Astrocyte (in vitro differentiated cells and primary cell): ENCODE measurements at regions not wholly inside any gene's neighbourhood (a gene's known extent, or its start where the extent isn't known, plus 50 kb on each side); places are given as distances from the start of the nearest gene placed in this dataset.

Experiments used
- DNase-seq: peaks from one replicate; pipeline ENCODE4 v3.0.0-alpha.2; 2010; ENCODE audit warnings: low read depth
- FAIRE-seq: peaks from 2 replicates; lab custom pipeline; 2011; peaks lifted over from hg19 to GRCh38; lab: Jason Lieb, UNC
- H2AFZ ChIP-seq: 2 replicates; pipeline ENCODE4 v1.6.0; 2012; ENCODE audit warnings: low read depth, low read length, inconsistent platforms
- H3K27ac ChIP-seq: 2 replicates; pipeline ENCODE4 v1.5.1; 2011; ENCODE audit warnings: low read depth, low read length, inconsistent platforms
- H3K27me3 ChIP-seq: 2 replicates; pipeline ENCODE4 v1.6.0; 2011; ENCODE audit warnings: low read length, inconsistent platforms; ENCODE audit not compliant: insufficient read depth
- H3K36me3 ChIP-seq: 2 replicates; pipeline ENCODE4 v1.5.1; 2011; ENCODE audit warnings: low read length, inconsistent platforms; ENCODE audit not compliant: insufficient read depth
- H3K4me1 ChIP-seq: 2 replicates; pipeline ENCODE4 v1.5.1; 2011; ENCODE audit warnings: low read length, inconsistent platforms; ENCODE audit not compliant: insufficient read depth
- H3K4me2 ChIP-seq: 2 replicates; pipeline ENCODE4 v1.6.0; 2012; ENCODE audit warnings: low read length, inconsistent platforms
- H3K4me3 ChIP-seq: 2 replicates; pipeline ENCODE4 v1.5.1; 2011; ENCODE audit warnings: low read depth, mild to moderate bottlenecking, low read length, inconsistent platforms; ENCODE audit not compliant: insufficient read depth
- H3K79me2 ChIP-seq: 2 replicates; pipeline ENCODE4 v1.6.0; 2012; ENCODE audit warnings: mild to moderate bottlenecking, low read length, inconsistent platforms; ENCODE audit not compliant: insufficient read depth
- H3K9ac ChIP-seq: 2 replicates; pipeline ENCODE4 v1.6.0; 2012; ENCODE audit warnings: mild to moderate bottlenecking, low read length, inconsistent platforms
- H3K9me3 ChIP-seq: 2 replicates; pipeline ENCODE4 v1.5.1; 2012; ENCODE audit warnings: low read depth, mild to moderate bottlenecking, low read length, inconsistent platforms; ENCODE audit not compliant: insufficient read depth
- H4K20me1 ChIP-seq: 2 replicates; pipeline ENCODE4 v1.6.0; 2012; ENCODE audit warnings: low read length, inconsistent platforms; ENCODE audit not compliant: insufficient read depth
- H3K27ac Mint-ChIP-seq: one replicate; pipeline ENCODE4 v1.8.0; 2021; ENCODE audit warnings: mild to moderate bottlenecking, mixed read lengths; ENCODE audit not compliant: unreplicated experiment
- H3K27me3 Mint-ChIP-seq: one replicate; pipeline ENCODE4 v1.8.0; 2021; ENCODE audit warnings: low read depth, mixed read lengths; ENCODE audit not compliant: unreplicated experiment
- H3K36me3 Mint-ChIP-seq: one replicate; pipeline ENCODE4 v1.8.0; 2021; ENCODE audit warnings: low read depth, mixed read lengths; ENCODE audit not compliant: unreplicated experiment
- H3K4me1 Mint-ChIP-seq: one replicate; pipeline ENCODE4 v1.8.0; 2021; ENCODE audit warnings: low read depth, mixed read lengths; ENCODE audit not compliant: unreplicated experiment
- H3K4me3 Mint-ChIP-seq: one replicate; pipeline ENCODE4 v1.8.0; 2021; ENCODE audit warnings: mild to moderate bottlenecking, moderate library complexity, mixed read lengths; ENCODE audit not compliant: unreplicated experiment
- H3K9me3 Mint-ChIP-seq: one replicate; pipeline ENCODE4 v1.8.0; 2021; ENCODE audit warnings: mild to moderate bottlenecking, mixed read lengths; ENCODE audit not compliant: unreplicated experiment
- EZH2 ChIP-seq: IDR thresholded peaks from 2 replicates; pipeline ENCODE4 v1.6.1; 2012; ENCODE audit warnings: mild to moderate bottlenecking, low read length, inconsistent platforms; ENCODE audit not compliant: insufficient read depth
- TF ChIP-seq, protein P1 (sequence below): IDR thresholded peaks from 2 replicates; pipeline ENCODE4 v1.5.1; 2011; ENCODE audit warnings: low read depth, mild to moderate bottlenecking, inconsistent platforms, low read length, moderate library complexity; ENCODE audit not compliant: insufficient read depth

DNA sequence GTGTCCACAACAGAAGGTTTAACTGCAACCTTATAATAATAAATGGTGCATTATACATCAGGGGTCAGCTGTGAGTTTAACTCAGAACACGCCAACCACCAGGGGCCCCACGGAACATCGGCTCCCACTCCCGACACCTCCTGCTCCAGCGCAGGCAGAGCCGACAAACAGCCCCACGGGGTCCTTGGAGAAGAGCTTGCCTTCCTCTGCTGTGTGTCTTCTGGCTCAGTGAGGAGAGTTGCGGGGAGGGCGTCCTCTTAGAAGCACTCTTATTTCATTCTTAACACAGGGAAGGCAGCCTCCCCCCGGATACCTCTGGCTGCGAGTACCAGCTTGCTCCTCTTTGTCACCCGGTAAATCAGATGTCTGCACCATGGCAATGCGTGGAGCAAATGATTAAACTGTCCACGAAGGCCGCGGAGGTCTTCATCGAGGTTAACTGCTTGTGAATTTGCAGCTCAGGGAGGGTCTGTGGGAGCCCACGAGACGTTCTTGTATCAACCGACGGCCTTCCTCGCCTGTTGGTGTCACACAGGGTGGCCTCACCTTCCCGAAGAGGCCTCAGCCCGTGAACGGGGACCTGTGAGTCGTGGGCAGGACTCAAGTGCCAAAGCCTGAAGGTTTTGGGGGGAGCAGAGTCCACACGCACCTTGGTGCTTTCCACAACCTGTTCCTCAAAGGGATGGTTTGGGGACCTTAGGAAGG is 464.0 kb downstream of the BRD1 start:
- FAIRE-seq: no peak

DNA sequence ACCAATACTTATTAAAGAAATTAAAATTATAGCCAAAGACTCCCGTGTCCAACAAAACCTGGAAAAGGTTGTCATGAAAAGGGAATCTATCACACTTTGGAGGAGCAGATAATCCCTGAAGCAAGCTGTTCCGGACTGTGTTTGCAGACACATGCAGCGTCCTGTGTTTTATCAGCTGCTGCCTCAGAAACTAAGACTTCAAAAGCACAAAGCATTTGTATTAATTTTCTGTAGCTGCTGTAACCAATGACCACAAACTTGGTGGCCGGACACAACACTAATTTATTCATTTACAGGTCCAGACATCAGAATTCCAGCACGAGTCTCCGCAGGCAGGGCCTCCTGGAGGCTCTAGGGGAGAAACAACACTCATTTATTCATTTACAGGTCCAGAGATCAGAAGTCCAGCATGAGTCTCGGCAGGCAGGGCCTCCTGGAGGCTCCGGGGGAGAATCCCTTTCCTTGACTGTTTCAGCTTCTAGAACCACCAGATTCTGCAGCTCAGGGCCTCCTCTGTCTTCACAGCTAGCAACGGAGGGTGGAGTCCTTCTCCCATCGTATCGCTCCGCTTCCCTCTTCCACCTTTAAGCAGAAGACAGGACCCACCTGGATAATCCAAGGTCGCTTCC is 465.3 kb downstream of the BRD1 start:
- Mint-ChIP-seq H3K36me3 (no peaks in the 10 kb centered on the region), H3K4me3 (no peak overlapping the region), H3K27me3 (peaks cover 13% of the 10 kb centered on the region), H3K4me1 (peaks cover 4% of the 10 kb centered on the region), H3K27ac (no peak overlapping the region), H3K9me3 (peaks cover 1% of the 10 kb centered on the region)
- H3K4me1 ChIP-seq: no peaks in the 10 kb centered on the region
- no peak overlapping the region for H3K9ac ChIP-seq
- FAIRE-seq: no peak
- no peaks in the 10 kb centered on the region for H3K36me3 ChIP-seq
- no peak for TF ChIP-seq EZH2
- TF ChIP-seq, protein P1, sequence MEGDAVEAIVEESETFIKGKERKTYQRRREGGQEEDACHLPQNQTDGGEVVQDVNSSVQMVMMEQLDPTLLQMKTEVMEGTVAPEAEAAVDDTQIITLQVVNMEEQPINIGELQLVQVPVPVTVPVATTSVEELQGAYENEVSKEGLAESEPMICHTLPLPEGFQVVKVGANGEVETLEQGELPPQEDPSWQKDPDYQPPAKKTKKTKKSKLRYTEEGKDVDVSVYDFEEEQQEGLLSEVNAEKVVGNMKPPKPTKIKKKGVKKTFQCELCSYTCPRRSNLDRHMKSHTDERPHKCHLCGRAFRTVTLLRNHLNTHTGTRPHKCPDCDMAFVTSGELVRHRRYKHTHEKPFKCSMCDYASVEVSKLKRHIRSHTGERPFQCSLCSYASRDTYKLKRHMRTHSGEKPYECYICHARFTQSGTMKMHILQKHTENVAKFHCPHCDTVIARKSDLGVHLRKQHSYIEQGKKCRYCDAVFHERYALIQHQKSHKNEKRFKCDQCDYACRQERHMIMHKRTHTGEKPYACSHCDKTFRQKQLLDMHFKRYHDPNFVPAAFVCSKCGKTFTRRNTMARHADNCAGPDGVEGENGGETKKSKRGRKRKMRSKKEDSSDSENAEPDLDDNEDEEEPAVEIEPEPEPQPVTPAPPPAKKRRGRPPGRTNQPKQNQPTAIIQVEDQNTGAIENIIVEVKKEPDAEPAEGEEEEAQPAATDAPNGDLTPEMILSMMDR: no peak
- no peak overlapping the region for H2AFZ ChIP-seq
- H3K79me2 ChIP-seq: no peaks in the 10 kb centered on the region
- no peak for DNase-seq
- H3K27me3 ChIP-seq: no peaks in the 10 kb centered on the region
- H3K9me3 ChIP-seq: peaks cover 8% of the 10 kb centered on the region
- H4K20me1 ChIP-seq: no peaks in the 10 kb centered on the region
- H3K4me3 ChIP-seq: no peak overlapping the region
- no peak overlapping the region for H3K27ac ChIP-seq
- H3K4me2 ChIP-seq: no peak overlapping the region

More for the DNA sequence above, 464.0 kb downstream of the BRD1 start:
- no peaks in the 10 kb centered on the region for H3K4me1 ChIP-seq
- no peaks in the 10 kb centered on the region for H3K36me3 ChIP-seq
- no peak overlapping the region for H3K27ac ChIP-seq
- Mint-ChIP-seq H3K9me3 (peaks cover 1% of the 10 kb centered on the region), H3K4me3 (no peak overlapping the region), H3K27ac (no peak overlapping the region), H3K36me3 (no peaks in the 10 kb centered on the region), H3K4me1 (peaks cover 4% of the 10 kb centered on the region), H3K27me3 (peaks cover 14% of the 10 kb centered on the region)
- TF ChIP-seq, protein P1: no peak
- TF ChIP-seq EZH2: no peak
- no peak overlapping the region for H3K4me3 ChIP-seq
- peaks cover 8% of the 10 kb centered on the region for H3K9me3 ChIP-seq
- H3K4me2 ChIP-seq: no peak overlapping the region
- H2AFZ ChIP-seq: no peak overlapping the region
- no peak for DNase-seq
- H4K20me1 ChIP-seq: no peaks in the 10 kb centered on the region
- H3K9ac ChIP-seq: no peak overlapping the region
- no peaks in the 10 kb centered on the region for H3K79me2 ChIP-seq
- H3K27me3 ChIP-seq: no peaks in the 10 kb centered on the region

DNA sequence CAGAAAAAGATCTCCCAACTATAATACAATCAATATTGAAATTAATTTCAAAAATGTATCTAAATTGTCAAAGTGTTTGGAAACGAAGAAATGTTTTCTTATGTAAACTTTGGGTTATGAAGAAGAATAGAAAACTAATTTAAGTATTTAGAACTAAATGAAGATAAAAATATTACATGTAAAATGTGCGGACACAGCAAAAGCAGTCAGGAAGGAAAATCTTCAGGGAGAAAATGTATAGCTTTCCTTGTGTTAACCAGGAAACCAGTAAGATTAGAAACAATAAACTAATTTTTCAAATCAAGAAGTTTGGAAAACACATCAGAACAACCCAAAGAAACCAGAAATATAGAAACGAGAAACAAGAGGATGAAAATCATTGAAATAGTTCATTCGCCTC is 466.5 kb downstream of the BRD1 start:
- Histone ChIP-seq H3K4me3 (no peak overlapping the region), H3K4me2 (no peak overlapping the region), H3K79me2 (no peaks in the 10 kb centered on the region), H4K20me1 (no peaks in the 10 kb centered on the region), H3K27me3 (no peaks in the 10 kb centered on the region), H2AFZ (no peak overlapping the region), H3K9me3 (peaks cover 8% of the 10 kb centered on the region), H3K9ac (no peak overlapping the region), H3K36me3 (no peaks in the 10 kb centered on the region), H3K4me1 (no peaks in the 10 kb centered on the region), H3K27ac (no peak overlapping the region)
- no peak overlapping the region for H3K4me3 Mint-ChIP-seq
- H3K27me3 Mint-ChIP-seq: peaks cover 13% of the 10 kb centered on the region
- FAIRE-seq (no peak), DNase-seq (no peak)
- H3K9me3 Mint-ChIP-seq: peaks cover 1% of the 10 kb centered on the region
- H3K36me3 Mint-ChIP-seq: no peaks in the 10 kb centered on the region
- no peak for TF ChIP-seq EZH2
- TF ChIP-seq, protein P1: no peak
- no peak overlapping the region for H3K27ac Mint-ChIP-seq
- H3K4me1 Mint-ChIP-seq: peaks cover 4% of the 10 kb centered on the region
